ENCODE measurements at regions not wholly inside any gene's neighbourhood (a gene's known extent, or its start where the extent isn't known, plus 50 kb on each side); places are given as distances from the start of the nearest gene placed in this dataset.

DNA sequence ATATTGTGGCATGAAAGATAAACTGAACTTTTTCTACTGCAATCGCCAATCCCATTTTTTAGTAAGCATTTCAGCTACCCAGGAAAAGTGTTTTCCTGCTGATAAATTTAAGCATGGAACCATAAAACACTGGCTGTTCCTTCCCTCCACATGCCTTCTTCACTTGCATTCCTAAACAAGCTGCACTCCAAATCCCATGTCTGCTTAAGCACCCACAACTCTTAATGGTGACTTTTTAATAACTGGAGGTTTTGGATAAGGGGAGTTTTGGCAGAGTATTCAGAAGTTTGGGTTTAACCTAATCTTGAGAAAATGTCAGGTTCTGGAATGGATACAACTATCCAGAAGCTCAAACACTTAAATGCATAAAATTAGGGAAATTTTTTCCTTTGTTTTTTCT is 345.6 kb upstream of the CA10 start:
- H3K27me3 ChIP-seq (ENCODE audit: low read depth, low read length), result no peaks in the 10 kb centered on the region
- no peak overlapping the region for H2AFZ ChIP-seq (ENCODE audit: low read depth, low read length)
- TF ChIP-seq, protein P1, sequence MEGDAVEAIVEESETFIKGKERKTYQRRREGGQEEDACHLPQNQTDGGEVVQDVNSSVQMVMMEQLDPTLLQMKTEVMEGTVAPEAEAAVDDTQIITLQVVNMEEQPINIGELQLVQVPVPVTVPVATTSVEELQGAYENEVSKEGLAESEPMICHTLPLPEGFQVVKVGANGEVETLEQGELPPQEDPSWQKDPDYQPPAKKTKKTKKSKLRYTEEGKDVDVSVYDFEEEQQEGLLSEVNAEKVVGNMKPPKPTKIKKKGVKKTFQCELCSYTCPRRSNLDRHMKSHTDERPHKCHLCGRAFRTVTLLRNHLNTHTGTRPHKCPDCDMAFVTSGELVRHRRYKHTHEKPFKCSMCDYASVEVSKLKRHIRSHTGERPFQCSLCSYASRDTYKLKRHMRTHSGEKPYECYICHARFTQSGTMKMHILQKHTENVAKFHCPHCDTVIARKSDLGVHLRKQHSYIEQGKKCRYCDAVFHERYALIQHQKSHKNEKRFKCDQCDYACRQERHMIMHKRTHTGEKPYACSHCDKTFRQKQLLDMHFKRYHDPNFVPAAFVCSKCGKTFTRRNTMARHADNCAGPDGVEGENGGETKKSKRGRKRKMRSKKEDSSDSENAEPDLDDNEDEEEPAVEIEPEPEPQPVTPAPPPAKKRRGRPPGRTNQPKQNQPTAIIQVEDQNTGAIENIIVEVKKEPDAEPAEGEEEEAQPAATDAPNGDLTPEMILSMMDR (IDR thresholded peaks at IDR 0.05; ENCODE audit: low read depth, low read length), result no peak
- no peak for TF ChIP-seq EZH2phosphoT487 (IDR thresholded peaks at IDR 0.05; ENCODE audit: low read depth)

DNA sequence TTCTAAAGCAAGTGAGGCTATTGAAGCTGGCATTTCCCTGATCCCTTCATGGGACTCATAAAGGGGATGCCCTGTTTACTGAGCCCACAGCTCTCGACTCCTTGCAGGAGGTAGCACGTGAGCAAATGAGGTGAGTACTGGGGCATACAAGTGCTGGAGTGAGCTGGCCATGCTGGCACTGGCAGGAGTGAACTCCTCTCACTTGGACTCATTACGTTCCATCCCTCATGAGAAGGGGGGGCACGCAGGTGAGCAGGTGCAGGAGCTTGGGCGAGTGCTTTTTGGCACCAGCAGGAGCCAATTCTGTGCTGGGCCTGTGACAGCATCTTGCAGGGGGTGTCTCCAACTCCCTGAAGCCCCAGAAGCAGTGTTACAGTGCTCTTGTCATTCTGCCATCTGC is 337.1 kb upstream of the CA10 start:
- TF ChIP-seq, protein P1 (IDR thresholded peaks at IDR 0.05; ENCODE audit: low read depth, low read length), result no peak
- no peak for TF ChIP-seq EZH2phosphoT487 (IDR thresholded peaks at IDR 0.05; ENCODE audit: low read depth)
- Histone ChIP-seq H4K20me1 (ENCODE audit: insufficient read depth, low read length) (no peaks in the 10 kb centered on the region), H3K27ac (ENCODE audit: low read length) (no peak overlapping the region), H2AFZ (ENCODE audit: low read depth, low read length) (no peak overlapping the region), H3K27me3 (ENCODE audit: low read depth, low read length) (no peaks in the 10 kb centered on the region), H3K79me2 (ENCODE audit: low read length) (no peaks in the 10 kb centered on the region), H3K4me1 (ENCODE audit: low read length) (no peaks in the 10 kb centered on the region), H3K36me3 (replicated peaks; ENCODE audit: low read depth, low read length) (no peaks in the 10 kb centered on the region), H3K4me2 (ENCODE audit: low read length) (no peak overlapping the region), H3K4me3 (ENCODE audit: low read length) (no peak overlapping the region), H3K9ac (ENCODE audit: low read length) (no peak overlapping the region), H3K9me3 (ENCODE audit: insufficient read depth, low read length) (no peaks in the 10 kb centered on the region)

More for the DNA sequence above, 345.6 kb upstream of the CA10 start:
- H3K36me3 ChIP-seq (replicated peaks; ENCODE audit: low read depth, low read length), result no peaks in the 10 kb centered on the region
- H3K27ac ChIP-seq (ENCODE audit: low read length), result no peak overlapping the region
- H3K4me1 ChIP-seq (ENCODE audit: low read length), result no peaks in the 10 kb centered on the region
- no peaks in the 10 kb centered on the region for H3K9me3 ChIP-seq (ENCODE audit: insufficient read depth, low read length)
- no peaks in the 10 kb centered on the region for H3K79me2 ChIP-seq (ENCODE audit: low read length)
- H3K4me3 ChIP-seq (ENCODE audit: low read length), result no peak overlapping the region
- H4K20me1 ChIP-seq (ENCODE audit: insufficient read depth, low read length), result no peaks in the 10 kb centered on the region
- no peak overlapping the region for H3K4me2 ChIP-seq (ENCODE audit: low read length)
- no peak overlapping the region for H3K9ac ChIP-seq (ENCODE audit: low read length)

DNA sequence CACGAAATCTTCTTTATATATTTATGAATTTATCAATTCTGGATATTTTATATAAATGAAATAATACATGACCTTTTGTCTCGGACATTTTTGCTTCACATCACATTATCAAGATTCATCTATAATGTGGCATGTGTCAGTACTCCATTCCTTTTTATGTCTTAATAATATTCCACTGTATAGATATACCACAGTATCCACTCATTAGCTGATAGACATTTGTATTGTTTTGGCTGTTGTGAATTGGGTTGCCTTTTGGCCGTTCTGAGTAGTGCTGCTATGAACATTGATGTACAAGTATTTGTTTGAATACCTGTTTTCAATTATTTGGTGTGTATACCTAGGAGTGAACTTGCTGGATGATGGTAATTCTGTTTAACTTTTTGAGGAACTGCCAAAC is 323.8 kb upstream of the CA10 start:
- TF ChIP-seq EZH2phosphoT487 (IDR thresholded peaks at IDR 0.05; ENCODE audit: low read depth), result no peak
- TF ChIP-seq, protein P1 (IDR thresholded peaks at IDR 0.05; ENCODE audit: low read depth, low read length), result no peak
- Histone ChIP-seq H3K27ac (ENCODE audit: low read length) (no peak overlapping the region), H3K79me2 (ENCODE audit: low read length) (no peaks in the 10 kb centered on the region), H3K9me3 (ENCODE audit: insufficient read depth, low read length) (no peaks in the 10 kb centered on the region), H2AFZ (ENCODE audit: low read depth, low read length) (no peak overlapping the region), H3K36me3 (replicated peaks; ENCODE audit: low read depth, low read length) (no peaks in the 10 kb centered on the region), H4K20me1 (ENCODE audit: insufficient read depth, low read length) (no peaks in the 10 kb centered on the region), H3K4me1 (ENCODE audit: low read length) (0 out of 2 replicates have a peak, but pooled peaks cover 3% of the 10 kb centered on the region), H3K27me3 (ENCODE audit: low read depth, low read length) (no peaks in the 10 kb centered on the region), H3K4me2 (ENCODE audit: low read length) (no peak overlapping the region), H3K4me3 (ENCODE audit: low read length) (no peak overlapping the region), H3K9ac (ENCODE audit: low read length) (no peak overlapping the region)

- Histone ChIP-seq H3K27ac (ENCODE audit: low read length) (no peak overlapping the region), H3K4me1 (ENCODE audit: low read length) (0 out of 2 replicates have a peak, but pooled peaks cover 3% of the 10 kb centered on the region), H3K27me3 (ENCODE audit: low read depth, low read length) (no peaks in the 10 kb centered on the region), H4K20me1 (ENCODE audit: insufficient read depth, low read length) (no peaks in the 10 kb centered on the region), H3K9ac (ENCODE audit: low read length) (no peak overlapping the region), H3K9me3 (ENCODE audit: insufficient read depth, low read length) (no peaks in the 10 kb centered on the region), H3K4me2 (ENCODE audit: low read length) (no peak overlapping the region), H3K4me3 (ENCODE audit: low read length) (no peak overlapping the region), H3K36me3 (replicated peaks; ENCODE audit: low read depth, low read length) (no peaks in the 10 kb centered on the region), H2AFZ (ENCODE audit: low read depth, low read length) (no peak overlapping the region), H3K79me2 (ENCODE audit: low read length) (no peaks in the 10 kb centered on the region)
- TF ChIP-seq EZH2phosphoT487 (IDR thresholded peaks at IDR 0.05; ENCODE audit: low read depth), result no peak
- TF ChIP-seq, protein P1 (IDR thresholded peaks at IDR 0.05; ENCODE audit: low read depth, low read length), result no peak
Observed at GRCh38 chr17:52477824-52478699, 319.5 kb upstream of the CA10 start.
